Adrenal gland (tissue), 5 donors: ENCODE measurements at regions not wholly inside any gene's neighbourhood (a gene's known extent, or its start where the extent isn't known, plus 50 kb on each side); places are given as distances from the start of the nearest gene placed in this dataset.

Experiments used
- POLR2A ChIP-seq, 2 donors: fragments of 450-650 bp; IDR thresholded peaks; one replicate each; pipeline ENCODE4 v1.6.1; 2017; ENCODE audit warnings: antibody characterized with exemption in 2 of 2, mild to moderate bottlenecking in 2 of 2, moderate library complexity in 1 of 2
- TF ChIP-seq, protein P1 (sequence below), 6 experiments: fragments of 450-650 bp in 4 of 6; fragments of 200-600 bp in 2 of 6; sonication (generic) in 1 of 6; IDR thresholded peaks; 1 replicate in 5 of 6; 2 replicates in 1 of 6; pipeline versions ENCODE4 v1.5.1 to v1.8.0; 2016 to 2021; ENCODE audit warnings: antibody characterized with exemption in 6 of 6, mild to moderate bottlenecking in 2 of 6, moderate library complexity in 1 of 6
- donor health status: DM: no; HTN: no; CAD: no.

DNA sequence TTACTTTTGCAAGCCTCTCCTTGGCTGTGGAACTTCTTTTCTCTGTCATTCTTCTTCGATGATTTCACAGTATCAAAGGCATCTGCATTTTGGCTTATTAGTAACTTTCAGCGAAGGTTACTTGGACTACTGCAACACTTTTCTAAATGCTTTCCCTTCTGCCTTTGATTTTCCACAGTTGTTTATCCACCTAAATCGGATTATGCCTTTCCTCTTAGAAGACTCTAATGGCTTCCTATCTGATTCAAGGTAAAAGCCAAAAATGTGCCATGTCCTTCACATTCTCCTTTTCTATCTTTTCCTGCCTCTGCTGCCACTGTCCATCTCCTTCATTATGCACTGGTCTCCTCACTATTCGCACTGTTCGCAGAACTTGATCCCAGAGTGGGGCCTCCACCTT lies 1606.3 kb upstream of the LRRTM3 start:
- TF ChIP-seq, protein P1, sequence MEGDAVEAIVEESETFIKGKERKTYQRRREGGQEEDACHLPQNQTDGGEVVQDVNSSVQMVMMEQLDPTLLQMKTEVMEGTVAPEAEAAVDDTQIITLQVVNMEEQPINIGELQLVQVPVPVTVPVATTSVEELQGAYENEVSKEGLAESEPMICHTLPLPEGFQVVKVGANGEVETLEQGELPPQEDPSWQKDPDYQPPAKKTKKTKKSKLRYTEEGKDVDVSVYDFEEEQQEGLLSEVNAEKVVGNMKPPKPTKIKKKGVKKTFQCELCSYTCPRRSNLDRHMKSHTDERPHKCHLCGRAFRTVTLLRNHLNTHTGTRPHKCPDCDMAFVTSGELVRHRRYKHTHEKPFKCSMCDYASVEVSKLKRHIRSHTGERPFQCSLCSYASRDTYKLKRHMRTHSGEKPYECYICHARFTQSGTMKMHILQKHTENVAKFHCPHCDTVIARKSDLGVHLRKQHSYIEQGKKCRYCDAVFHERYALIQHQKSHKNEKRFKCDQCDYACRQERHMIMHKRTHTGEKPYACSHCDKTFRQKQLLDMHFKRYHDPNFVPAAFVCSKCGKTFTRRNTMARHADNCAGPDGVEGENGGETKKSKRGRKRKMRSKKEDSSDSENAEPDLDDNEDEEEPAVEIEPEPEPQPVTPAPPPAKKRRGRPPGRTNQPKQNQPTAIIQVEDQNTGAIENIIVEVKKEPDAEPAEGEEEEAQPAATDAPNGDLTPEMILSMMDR (IDR thresholded peaks at IDR 0.05): no peak
- TF ChIP-seq POLR2A (IDR thresholded peaks at IDR 0.05): no peak
